DMS53 treated with DMSO at 0.1 percent for 48 hours (cell line): ENCODE measurements at regions not wholly inside any gene's neighbourhood (a gene's known extent, or its start where the extent isn't known, plus 50 kb on each side); places are given as distances from the start of the nearest gene placed in this dataset.

ENCODE experiments used
- DNase-seq: peaks from one replicate; lab custom pipeline; 2025; ENCODE audit not compliant: unreplicated experiment; lab: John Stamatoyannopoulos, UW

- no peak for DNase-seq
Observed at GRCh38 chr17:63370696-63371095, 75.4 kb downstream of the CYB561 start.

DNA sequence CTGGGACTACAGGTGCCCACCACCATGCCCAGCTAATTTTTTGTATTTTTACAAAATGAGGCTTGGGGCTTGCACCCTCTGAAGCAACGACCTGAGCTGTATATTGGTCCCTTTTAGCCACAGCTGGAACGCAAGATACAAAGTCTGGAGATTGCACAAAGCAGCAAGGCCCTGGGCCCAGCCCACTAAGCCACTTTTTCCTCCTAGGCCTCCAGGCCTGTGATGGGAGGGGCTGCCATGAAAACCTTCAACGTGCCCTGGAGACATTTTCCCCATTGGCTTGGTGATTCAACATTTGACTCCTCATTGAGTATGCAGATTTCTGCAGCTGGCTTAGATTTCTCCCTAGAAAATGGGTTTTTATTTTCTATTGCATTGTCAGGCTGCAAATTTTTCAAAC is 69.2 kb downstream of the CYB561 start:
- DNase-seq, result no peak

DNA sequence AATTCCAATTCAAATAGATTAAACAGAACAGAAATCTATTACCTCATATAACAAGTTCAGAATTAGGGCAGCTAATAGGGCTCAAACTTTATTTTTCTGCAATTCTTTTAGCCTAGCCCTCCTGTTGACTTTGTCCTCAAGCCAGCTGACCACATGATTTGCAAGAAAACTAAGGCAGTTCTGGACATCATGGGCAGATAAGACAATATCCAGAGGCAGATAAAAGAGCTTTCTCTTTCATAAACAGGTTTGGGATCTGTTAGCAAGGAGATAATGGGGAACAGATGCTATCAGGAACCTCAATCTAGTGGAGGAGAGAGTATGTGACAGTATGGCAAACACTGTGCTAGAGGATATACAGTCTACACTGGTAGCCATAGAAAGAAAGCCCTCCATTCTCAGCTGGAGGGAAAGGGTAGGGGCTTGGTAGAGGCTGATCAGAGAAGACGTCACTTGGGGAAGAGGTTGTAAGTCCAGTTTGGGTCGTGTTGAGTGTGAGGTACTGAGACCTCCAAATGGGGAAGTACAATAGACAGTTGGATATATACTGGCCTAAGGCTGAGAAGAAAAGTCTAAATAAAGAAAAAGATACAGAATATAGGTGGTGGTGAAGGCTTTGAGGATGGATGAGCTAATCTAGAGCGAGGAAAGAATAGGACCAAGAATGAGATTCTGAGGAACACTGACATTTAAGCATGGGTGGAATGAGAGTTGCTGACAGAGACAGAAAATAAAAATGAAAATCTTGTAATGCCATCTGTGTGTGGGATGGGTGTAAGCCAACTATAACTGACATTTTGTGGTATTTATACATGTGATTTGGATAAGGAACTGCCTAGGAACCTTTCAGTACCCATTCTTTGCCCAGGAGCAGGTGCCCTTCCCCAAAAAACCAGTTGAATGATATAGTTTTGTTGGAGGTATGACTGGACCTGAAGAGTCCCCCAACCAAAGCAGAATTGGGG is 67.4 kb downstream of the CYB561 start:
- no peak for DNase-seq

- no peak for DNase-seq
Observed at GRCh38 chr17:63379636-63380035, 66.5 kb downstream of the CYB561 start.

GRCh38 chr17:63381101-63381729 is 64.9 kb downstream of the CYB561 start:
- no peak for DNase-seq

GRCh38 chr17:63382136-63382535 is 64.0 kb downstream of the CYB561 start:
- no peak for DNase-seq
